ENCODE measurements at regions not wholly inside any gene's neighbourhood (a gene's known extent, or its start where the extent isn't known, plus 50 kb on each side); places are given as distances from the start of the nearest gene placed in this dataset.

DNA sequence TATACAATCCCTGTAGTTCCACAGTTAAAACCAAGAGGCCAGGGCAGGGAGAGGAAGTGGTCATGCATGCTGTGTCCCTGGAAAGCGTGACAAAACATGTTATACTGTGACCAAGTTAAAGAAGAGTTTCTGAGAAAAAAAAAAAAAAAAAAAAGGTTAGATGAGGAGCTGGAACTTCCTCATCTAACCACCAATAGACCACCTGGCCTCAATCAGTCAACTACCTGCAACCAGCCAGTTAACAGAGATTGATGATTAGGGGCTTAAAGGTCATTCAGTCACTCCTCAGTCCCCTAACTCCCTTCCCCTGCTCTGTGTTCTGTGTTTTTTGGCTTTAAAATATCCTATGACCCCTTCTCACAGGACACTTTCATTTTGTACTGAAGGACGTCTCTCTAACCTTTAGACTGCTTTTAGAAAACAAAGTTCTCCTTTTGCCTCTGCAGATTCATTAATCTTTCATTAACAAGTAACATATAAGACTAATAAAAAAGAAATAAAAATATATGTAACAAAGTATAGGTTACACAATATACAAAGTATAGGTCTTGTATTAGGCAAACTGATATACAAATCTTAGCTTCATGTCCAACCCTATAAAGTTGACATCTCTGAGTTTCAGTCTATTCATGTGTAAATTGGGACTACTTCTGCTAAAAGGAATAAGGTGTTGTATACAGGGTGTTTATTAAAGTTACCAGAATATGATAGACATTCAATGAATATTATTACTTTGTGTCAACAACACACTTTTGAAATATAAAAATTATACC is 179.1 kb upstream of the NDST4 start:
- TF ChIP-seq POLR2A (IDR thresholded peaks at IDR 0.05) (no peak), CTCF (IDR thresholded peaks at IDR 0.05) (no peak)
